ENCODE measurements at regions not wholly inside any gene's neighbourhood (a gene's known extent, or its start where the extent isn't known, plus 50 kb on each side); places are given as distances from the start of the nearest gene placed in this dataset.

- no peak for DNase-seq (ENCODE audit: low read depth in 2 of 2)
These were observed 157.6 kb downstream of the ARL6IP6 start for GRCh38 chr2:152875701-152876695.

GRCh38 chr2:152874955-152875354 is 156.5 kb downstream of the ARL6IP6 start:
- DNase-seq (ENCODE audit: low read depth in 2 of 2): no peak

GRCh38 chr2:152870239-152870638 is 151.8 kb downstream of the ARL6IP6 start:
- no peak for DNase-seq (ENCODE audit: low read depth in 2 of 2)

- DNase-seq (ENCODE audit: low read depth in 2 of 2): no peak
These were observed 149.0 kb downstream of the ARL6IP6 start for GRCh38 chr2:152867397-152867796.

- no peak for DNase-seq (ENCODE audit: low read depth in 2 of 2)
These were observed 146.3 kb downstream of the ARL6IP6 start for GRCh38 chr2:152864601-152865149.

- no peak for DNase-seq (ENCODE audit: low read depth in 2 of 2)
These were observed 145.4 kb downstream of the ARL6IP6 start for GRCh38 chr2:152863826-152864225.

GRCh38 chr2:152861349-152861942 is 143.0 kb downstream of the ARL6IP6 start:
- peak; percentile 14 to 49 for DNase-seq (ENCODE audit: low read depth in 2 of 2)

- DNase-seq (ENCODE audit: low read depth in 2 of 2): no peak
These were observed 140.3 kb downstream of the ARL6IP6 start for GRCh38 chr2:152858594-152859265.

GRCh38 chr2:152846697-152847470 is 128.5 kb downstream of the ARL6IP6 start:
- DNase-seq (ENCODE audit: low read depth in 2 of 2): peak in 1 of 2 donors; percentile 6

GRCh38 chr2:152835674-152836073 is 117.3 kb downstream of the ARL6IP6 start:
- DNase-seq (ENCODE audit: low read depth in 2 of 2): no peak

GRCh38 chr2:152827944-152828343 is 109.5 kb downstream of the ARL6IP6 start:
- no peak for DNase-seq (ENCODE audit: low read depth in 2 of 2)

GRCh38 chr2:152826581-152827279 is 108.3 kb downstream of the ARL6IP6 start:
- DNase-seq (ENCODE audit: low read depth in 2 of 2): peak; percentile 33 to 70

GRCh38 chr2:152825834-152826233 is 107.4 kb downstream of the ARL6IP6 start:
- no peak for DNase-seq (ENCODE audit: low read depth in 2 of 2)

- DNase-seq (ENCODE audit: low read depth in 2 of 2): no peak
These were observed 105.5 kb downstream of the ARL6IP6 start for GRCh38 chr2:152823905-152824304.

GRCh38 chr2:152822676-152823075 is 104.3 kb downstream of the ARL6IP6 start:
- no peak for DNase-seq (ENCODE audit: low read depth in 2 of 2)

- no peak for DNase-seq (ENCODE audit: low read depth in 2 of 2)
These were observed 101.6 kb downstream of the ARL6IP6 start for GRCh38 chr2:152820048-152820447.

- no peak for DNase-seq (ENCODE audit: low read depth in 2 of 2)
These were observed 97.3 kb downstream of the ARL6IP6 start for GRCh38 chr2:152815634-152816257.

GRCh38 chr2:152814475-152815030 is 96.1 kb downstream of the ARL6IP6 start:
- no peak for DNase-seq (ENCODE audit: low read depth in 2 of 2)

GRCh38 chr2:152813351-152813750 is 94.9 kb downstream of the ARL6IP6 start:
- no peak for DNase-seq (ENCODE audit: low read depth in 2 of 2)

Data from lung microvascular endothelial cell (primary cell).